GM19467 (cell line): ENCODE measurements at regions not wholly inside any gene's neighbourhood (a gene's known extent, or its start where the extent isn't known, plus 50 kb on each side); places are given as distances from the start of the nearest gene placed in this dataset.
"Not testable (repeated sequence)": the region's sequence is repeated elsewhere in the genome, so short reads cannot be mapped to it uniquely, and the experiment has no call there.

Experiments
- ATAC-seq: cut with Tn5 transposase; IDR thresholded peaks from one replicate; pipeline ENCODE4 v1.9.1; 2021; ENCODE audit warnings: mild to moderate bottlenecking, moderate library complexity; ENCODE audit not compliant: unreplicated experiment

GRCh38 chr14:59132796-59133494 is 55.5 kb upstream of the DAAM1 start:
- ATAC-seq, result no peak

GRCh38 chr14:59133709-59134108 is 54.8 kb upstream of the DAAM1 start:
- no peak for ATAC-seq

GRCh38 chr14:59134307-59134706 is 54.2 kb upstream of the DAAM1 start:
- ATAC-seq, result no peak

- ATAC-seq, result no peak
Observed at GRCh38 chr14:59137256-59137655, 51.2 kb upstream of the DAAM1 start.

GRCh38 chr14:59138576-59138975 is 49.9 kb upstream of the DAAM1 start:
- not testable (repeated sequence) for ATAC-seq
